ENCODE measurements at regions not wholly inside any gene's neighbourhood (a gene's known extent, or its start where the extent isn't known, plus 50 kb on each side); places are given as distances from the start of the nearest gene placed in this dataset.

GRCh38 chr18:74023220-74023619 is 124.4 kb downstream of the FBXO15 start:
- no peak for DNase-seq

- no peak for DNase-seq
Measured at GRCh38 chr18:74019864-74020263, 127.8 kb downstream of the FBXO15 start.

- peak; percentile 32 for DNase-seq
Measured at GRCh38 chr18:74013955-74014354, 133.7 kb downstream of the FBXO15 start.

- no peak for DNase-seq
Measured at GRCh38 chr18:74012954-74013630, 134.5 kb downstream of the FBXO15 start.

- DNase-seq = no peak
Measured at GRCh38 chr18:74006143-74006542, 141.5 kb downstream of the FBXO15 start.

GRCh38 chr18:74005320-74006109 is 142.1 kb downstream of the FBXO15 start:
- DNase-seq = no peak

GRCh38 chr18:73992242-73993022 is 155.2 kb downstream of the FBXO15 start:
- DNase-seq = no peak

- DNase-seq = no peak
Measured at GRCh38 chr18:73991570-73991969, 156.1 kb downstream of the FBXO15 start.

- no peak for DNase-seq
Measured at GRCh38 chr18:73990258-73990657, 157.4 kb downstream of the FBXO15 start.

GRCh38 chr18:73987247-73987980 is 160.2 kb downstream of the FBXO15 start:
- no peak for DNase-seq

- no peak for DNase-seq
Measured at GRCh38 chr18:73986711-73987110, 160.9 kb downstream of the FBXO15 start.

- no peak for DNase-seq
Measured at GRCh38 chr18:73985855-73986625, 161.6 kb downstream of the FBXO15 start.

GRCh38 chr18:73983970-73984369 is 163.7 kb downstream of the FBXO15 start:
- no peak for DNase-seq

GRCh38 chr18:73983496-73983895 is 164.1 kb downstream of the FBXO15 start:
- DNase-seq = no peak

GRCh38 chr18:73981796-73982195 is 165.8 kb downstream of the FBXO15 start:
- no peak for DNase-seq

GRCh38 chr18:73980289-73980979 is 167.2 kb downstream of the FBXO15 start:
- peak; percentile 20 for DNase-seq

- peak; percentile 51 for DNase-seq
Measured at GRCh38 chr18:73979742-73980141, 167.9 kb downstream of the FBXO15 start.

- DNase-seq = no peak
Measured at GRCh38 chr18:73976433-73976832, 171.2 kb downstream of the FBXO15 start.

GRCh38 chr18:73975266-73975665 is 172.4 kb downstream of the FBXO15 start:
- DNase-seq = peak; percentile 13

- DNase-seq = no peak
Measured at GRCh38 chr18:73973972-73974371, 173.7 kb downstream of the FBXO15 start.

- DNase-seq = no peak
Measured at GRCh38 chr18:73966954-73967353, 180.7 kb downstream of the FBXO15 start.

Measured in fibroblast of skin of back (primary cell).